ENCODE measurements at regions not wholly inside any gene's neighbourhood (a gene's known extent, or its start where the extent isn't known, plus 50 kb on each side); places are given as distances from the start of the nearest gene placed in this dataset.

- Histone ChIP-seq H2AFZ (ENCODE audit: low read length) (no peak overlapping the region), H3K4me3 (ENCODE audit: extremely low read depth in 1 of 4, insufficient read depth in 2 of 4, low read depth in 3 of 4, low read length in 4 of 4) (no peak overlapping the region), H2BK5ac (ENCODE audit: low read depth, low read length) (no peak overlapping the region), H4K91ac (replicated peaks; ENCODE audit: insufficient read length, low read length) (no peak overlapping the region), H3K56ac (replicated peaks; ENCODE audit: insufficient read length, low read depth, low read length) (peak overlapping the region; percentile 42), H3K27me3 (replicated peaks in 1 of 4; ENCODE audit: control insufficient read depth in 3 of 4, extremely low read depth in 1 of 4, insufficient read depth in 3 of 4, low read length in 3 of 4) (no peaks in the 10 kb centered on the region), H3K9ac (replicated peaks in 1 of 4; ENCODE audit: extremely low read depth in 1 of 4, low read depth in 3 of 4, low read length in 3 of 4) (no peak overlapping the region), H4K5ac (ENCODE audit: insufficient read length, low read depth, low read length) (no peak overlapping the region), H3K9me3 (ENCODE audit: insufficient read depth in 2 of 2, low read depth in 1 of 2, low read length in 1 of 2) (no peaks in the 10 kb centered on the region; a peak in 1 of 4 replicates), H3K4me2 (ENCODE audit: insufficient read depth in 1 of 2, low read depth in 2 of 2, low read length in 2 of 2) (no peak overlapping the region), H3K4me1 (replicated peaks in 1 of 4; ENCODE audit: control insufficient read depth in 3 of 4, insufficient read depth in 4 of 4, low read length in 3 of 4) (no peaks in the 10 kb centered on the region), H3K14ac (ENCODE audit: insufficient read length) (no peak overlapping the region), H2AK5ac (ENCODE audit: low read depth, low read length) (no peak overlapping the region), H3K4ac (replicated peaks; ENCODE audit: insufficient read length, low read depth, low read length) (no peak overlapping the region), H3K79me2 (ENCODE audit: control insufficient read depth in 1 of 2, insufficient read depth in 2 of 2, low read length in 2 of 2) (no peaks in the 10 kb centered on the region), H3K18ac (ENCODE audit: extremely low read depth, low read length) (no peak overlapping the region), H3K27ac (ENCODE audit: low read depth, low read length) (no peak overlapping the region), H3K23ac (ENCODE audit: insufficient read length) (no peak overlapping the region), H4K8ac (ENCODE audit: extremely low read depth, insufficient read depth, low read length) (no peak overlapping the region), H2BK12ac (ENCODE audit: low read depth, low read length) (no peak overlapping the region), H3K79me1 (ENCODE audit: low read depth, low read length) (no peaks in the 10 kb centered on the region), H4K20me1 (replicated peaks in 1 of 2; ENCODE audit: control insufficient read depth in 1 of 2, insufficient read depth in 2 of 2, low read length in 2 of 2) (peaks cover 0 to 1% of the 10 kb centered on the region in 2 experiments), H2BK20ac (ENCODE audit: low read length) (no peak overlapping the region), H2BK120ac (replicated peaks; ENCODE audit: low read depth, low read length) (no peak overlapping the region), H3K36me3 (ENCODE audit: control insufficient read depth in 2 of 4, insufficient read depth in 4 of 4, low read length in 3 of 4) (no peaks in the 10 kb centered on the region), H2BK15ac (ENCODE audit: low read length) (no peak overlapping the region), H3K23me2 (ENCODE audit: low read depth, low read length) (peaks cover 4% of the 10 kb centered on the region; the same call in 1 of the 2 replicates)
- DNase-seq (ENCODE audit: low read depth in 1 of 2, low spot score in 2 of 2) (no peak), FAIRE-seq (no peak)
- POLR2A ChIA-PET (ENCODE audit: partially characterized antibody) = no interaction called here
- CTCF ChIA-PET (ENCODE audit: partially characterized antibody) = no interaction called here
- WGBS, 2 experiments (ENCODE audit: extremely low coverage in 1 of 2, insufficient coverage in 1 of 2, insufficient read length in 1 of 2, insufficient replicate concordance in 2 of 2, low coverage in 1 of 2, low lambda C conversion rate in 2 of 2, missing lambda C conversion rate in 1 of 2) = 90% methylated on average over 6 of the region's 6 CpGs; no CpG with 5 or more reads in 1 of the 2 experiments
- TF ChIP-seq CTBP2 (IDR thresholded peaks at IDR 0.05; ENCODE audit: borderline replicate concordance, insufficient read depth, insufficient read length, low read length) (no peak), RAD21 (IDR thresholded peaks at IDR 0.05 in 1 of 2, conservative IDR thresholded peaks at IDR 0.05 in 1 of 2; ENCODE audit: low read depth in 2 of 2, low read length in 2 of 2) (no peak), EZH2 (IDR thresholded peaks at IDR 0.05; ENCODE audit: low read depth, low read length, severe bottlenecking) (no peak), USF2 (IDR thresholded peaks at IDR 0.05; ENCODE audit: low read length) (no peak), GABPA (IDR thresholded peaks at IDR 0.05; ENCODE audit: borderline replicate concordance, insufficient read depth, low read length) (no peak), SIRT6 (IDR thresholded peaks at IDR 0.05; ENCODE audit: low read length) (no peak), EP300 (IDR thresholded peaks at IDR 0.05; ENCODE audit: borderline replicate concordance in 1 of 2, low read depth in 2 of 2, low read length in 2 of 2) (no peak), HDAC6 (IDR thresholded peaks at IDR 0.05; ENCODE audit: low read depth, low read length) (no peak), FOSL1 (IDR thresholded peaks at IDR 0.05; ENCODE audit: insufficient read depth, low read depth, low read length) (no peak), MAFK (IDR thresholded peaks at IDR 0.05; ENCODE audit: low read depth, low read length) (no peak), GTF2F1 (IDR thresholded peaks at IDR 0.05; ENCODE audit: borderline replicate concordance, low read depth, low read length) (no peak), CHD2 (IDR thresholded peaks at IDR 0.05; ENCODE audit: low read length) (no peak), TAF7 (optimal IDR thresholded peaks at IDR 0.05; ENCODE audit: borderline replicate concordance, low read depth, low read length) (no peak)
Measured at GRCh38 chrX:925652-926061, 286.8 kb downstream of the CRLF2 start.

Measured in H1 (cell line).